ENCODE measurements at regions not wholly inside any gene's neighbourhood (a gene's known extent, or its start where the extent isn't known, plus 50 kb on each side); places are given as distances from the start of the nearest gene placed in this dataset.

GRCh38 chr20:53847139-53847836, 223.1 kb downstream of the BCAS1 start:
- H3K9me3 ChIP-seq (ENCODE audit: control insufficient read depth, low read depth, low read length) = no peaks in the 10 kb centered on the region
- H3K27me3 ChIP-seq (ENCODE audit: control insufficient read depth, insufficient read depth, low read length) = no peaks in the 10 kb centered on the region
- no peak overlapping the region for H3K4me3 ChIP-seq (ENCODE audit: low read length)
- peaks cover 3% of the 10 kb centered on the region for H3K4me1 ChIP-seq (ENCODE audit: control insufficient read depth, insufficient read depth, low read length)
- H3K36me3 ChIP-seq (ENCODE audit: control insufficient read depth, insufficient read depth, low read length) = no peaks in the 10 kb centered on the region
- 100% methylated on average over 3 of the region's 8 CpGs for WGBS (ENCODE audit: insufficient coverage, low lambda C conversion rate)
- DNase-seq = no peak
- H3K27ac ChIP-seq (ENCODE audit: low read length) = no peak overlapping the region

DNA sequence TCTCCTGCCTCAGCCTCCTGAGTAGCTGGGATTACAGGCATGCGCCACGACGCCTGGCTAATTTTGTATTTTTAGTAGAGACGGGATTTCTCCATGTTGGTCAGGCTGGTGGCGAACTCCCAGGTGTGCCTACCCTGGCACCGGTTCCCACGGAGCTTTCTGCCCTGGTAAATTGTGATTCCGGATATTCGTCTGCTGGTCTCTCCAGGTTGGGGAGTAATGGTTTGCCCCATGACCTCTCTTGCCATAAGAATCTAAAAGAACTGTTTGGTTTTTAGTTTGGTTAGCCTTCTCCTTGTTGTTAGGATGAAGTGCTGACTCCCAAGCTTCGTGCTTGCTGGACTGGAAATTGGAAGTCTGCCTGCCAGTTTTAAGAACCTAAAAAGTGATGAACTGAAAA, 223.8 kb downstream of the BCAS1 start:
- Histone ChIP-seq H3K27me3 (ENCODE audit: control insufficient read depth, insufficient read depth, low read length) (no peaks in the 10 kb centered on the region), H3K9me3 (ENCODE audit: control insufficient read depth, low read depth, low read length) (no peaks in the 10 kb centered on the region), H3K36me3 (ENCODE audit: control insufficient read depth, insufficient read depth, low read length) (no peaks in the 10 kb centered on the region), H3K27ac (ENCODE audit: low read length) (no peak overlapping the region), H3K4me1 (ENCODE audit: control insufficient read depth, insufficient read depth, low read length) (peaks cover 3% of the 10 kb centered on the region), H3K4me3 (ENCODE audit: low read length) (no peak overlapping the region)
- no CpG with 5 or more reads among the region's 10 CpGs for WGBS (ENCODE audit: insufficient coverage, low lambda C conversion rate)
- no peak for DNase-seq

- H3K27ac ChIP-seq (ENCODE audit: low read length) = no peak overlapping the region
- no peaks in the 10 kb centered on the region for H3K36me3 ChIP-seq (ENCODE audit: control insufficient read depth, insufficient read depth, low read length)
- no peaks in the 10 kb centered on the region for H3K27me3 ChIP-seq (ENCODE audit: control insufficient read depth, insufficient read depth, low read length)
- DNase-seq = no peak
- WGBS (ENCODE audit: insufficient coverage, low lambda C conversion rate) = no CpG with 5 or more reads among the region's 1 CpG
- no peaks in the 10 kb centered on the region for H3K9me3 ChIP-seq (ENCODE audit: control insufficient read depth, low read depth, low read length)
- H3K4me3 ChIP-seq (ENCODE audit: low read length) = no peak overlapping the region
- H3K4me1 ChIP-seq (ENCODE audit: control insufficient read depth, insufficient read depth, low read length) = peaks cover 3% of the 10 kb centered on the region
Observed at GRCh38 chr20:53845980-53846379, 224.4 kb downstream of the BCAS1 start.

DNA sequence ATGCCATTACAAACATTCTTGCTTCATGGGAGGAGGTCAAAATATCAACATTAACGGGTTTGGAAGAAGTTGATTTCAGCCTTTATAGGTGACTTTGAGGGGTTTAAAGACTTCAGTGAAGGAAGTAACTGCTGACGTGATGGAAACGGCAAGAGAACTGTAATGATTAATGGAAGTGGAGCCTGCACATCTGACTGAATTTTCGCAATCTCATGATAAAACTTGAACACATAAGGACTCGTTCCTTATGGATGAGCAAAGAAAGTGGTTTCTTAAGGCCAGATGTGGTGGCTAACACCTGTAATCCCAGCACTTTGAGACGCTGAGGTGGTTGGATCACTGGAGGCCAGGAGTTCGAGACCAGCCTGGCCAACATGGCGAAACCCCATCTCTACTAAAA, 226.1 kb downstream of the BCAS1 start:
- whole genome bisulfite sequencing (ENCODE audit: insufficient coverage, low lambda C conversion rate) = no CpG with 5 or more reads among the region's 8 CpGs
- no peaks in the 10 kb centered on the region for H3K9me3 ChIP-seq (ENCODE audit: control insufficient read depth, low read depth, low read length)
- H3K4me1 ChIP-seq (ENCODE audit: control insufficient read depth, insufficient read depth, low read length) = peaks cover 9% of the 10 kb centered on the region
- no peak overlapping the region for H3K4me3 ChIP-seq (ENCODE audit: low read length)
- H3K27ac ChIP-seq (ENCODE audit: low read length) = no peak overlapping the region
- H3K27me3 ChIP-seq (ENCODE audit: control insufficient read depth, insufficient read depth, low read length) = no peaks in the 10 kb centered on the region
- no peaks in the 10 kb centered on the region for H3K36me3 ChIP-seq (ENCODE audit: control insufficient read depth, insufficient read depth, low read length)
- DNase-seq = no peak

DNA sequence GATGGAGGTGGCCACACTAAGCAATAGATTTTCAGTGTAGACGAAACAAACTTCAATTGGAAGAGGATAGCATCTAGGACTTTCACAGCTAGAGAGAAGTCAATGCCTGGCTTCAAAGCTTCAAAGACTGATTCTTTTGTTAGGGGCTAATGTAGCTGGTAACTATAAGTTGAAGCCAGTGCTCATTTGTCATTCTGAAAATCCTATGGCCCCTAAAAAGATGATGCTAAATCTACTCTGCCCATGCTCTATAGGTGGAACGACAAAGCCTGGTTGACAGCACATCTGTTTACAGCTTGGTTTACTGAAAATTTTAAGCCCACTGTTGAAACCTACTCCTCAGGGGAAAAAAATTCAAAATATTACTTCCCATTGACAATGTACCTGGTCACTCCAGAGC, 226.7 kb downstream of the BCAS1 start:
- H3K27me3 ChIP-seq (ENCODE audit: control insufficient read depth, insufficient read depth, low read length) = no peaks in the 10 kb centered on the region
- peaks cover 13% of the 10 kb centered on the region for H3K4me1 ChIP-seq (ENCODE audit: control insufficient read depth, insufficient read depth, low read length)
- no peak for DNase-seq
- H3K9me3 ChIP-seq (ENCODE audit: control insufficient read depth, low read depth, low read length) = no peaks in the 10 kb centered on the region
- H3K36me3 ChIP-seq (ENCODE audit: control insufficient read depth, insufficient read depth, low read length) = no peaks in the 10 kb centered on the region
- no peak overlapping the region for H3K4me3 ChIP-seq (ENCODE audit: low read length)
- no peak overlapping the region for H3K27ac ChIP-seq (ENCODE audit: low read length)
- no CpG with 5 or more reads among the region's 2 CpGs for WGBS (ENCODE audit: insufficient coverage, low lambda C conversion rate)

DNA sequence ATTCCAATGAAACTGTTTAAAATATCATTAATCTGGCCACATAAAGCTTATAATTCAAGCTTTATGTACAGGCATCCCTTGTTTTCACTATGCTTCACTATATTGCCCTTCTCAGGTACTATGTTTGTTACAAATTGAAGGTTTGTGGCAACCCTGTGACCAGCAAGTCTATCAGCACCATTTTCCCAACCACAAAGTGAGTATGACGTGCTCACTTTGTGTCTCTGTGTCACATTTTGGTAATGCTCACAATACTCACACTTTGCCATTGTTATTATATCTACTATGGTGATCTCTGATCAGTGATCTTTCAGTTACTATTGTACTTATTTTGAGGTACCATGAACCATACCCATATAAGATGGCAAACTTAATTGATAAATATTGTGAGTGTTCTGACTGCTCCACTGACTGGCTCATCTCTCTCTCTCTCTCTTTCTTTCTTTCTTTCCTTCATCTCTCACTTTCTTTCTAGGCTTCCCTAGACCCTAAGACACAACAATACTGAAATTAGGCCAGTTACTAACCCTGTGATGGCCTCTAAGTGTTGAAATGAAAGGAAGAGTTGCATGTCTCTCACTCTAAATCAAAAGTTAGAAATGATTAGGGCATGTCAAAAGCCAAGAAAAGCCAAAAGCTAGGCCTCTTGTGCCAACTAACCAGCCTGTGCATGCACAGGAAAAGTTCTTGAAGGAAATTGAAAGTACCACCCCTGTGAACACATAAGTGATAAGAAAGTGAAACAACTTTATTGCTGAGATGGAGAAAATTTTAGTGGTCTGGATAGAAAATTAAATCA, 227.9 kb downstream of the BCAS1 start:
- Histone ChIP-seq H3K27ac (ENCODE audit: low read length) (no peak overlapping the region), H3K9me3 (ENCODE audit: control insufficient read depth, low read depth, low read length) (no peaks in the 10 kb centered on the region), H3K4me3 (ENCODE audit: low read length) (no peak overlapping the region), H3K4me1 (ENCODE audit: control insufficient read depth, insufficient read depth, low read length) (peaks cover 20% of the 10 kb centered on the region), H3K36me3 (ENCODE audit: control insufficient read depth, insufficient read depth, low read length) (no peaks in the 10 kb centered on the region), H3K27me3 (ENCODE audit: control insufficient read depth, insufficient read depth, low read length) (no peaks in the 10 kb centered on the region)
- no CpG with 5 or more reads among the region's 1 CpG for WGBS (ENCODE audit: insufficient coverage, low lambda C conversion rate)
- no peak for DNase-seq

DNA sequence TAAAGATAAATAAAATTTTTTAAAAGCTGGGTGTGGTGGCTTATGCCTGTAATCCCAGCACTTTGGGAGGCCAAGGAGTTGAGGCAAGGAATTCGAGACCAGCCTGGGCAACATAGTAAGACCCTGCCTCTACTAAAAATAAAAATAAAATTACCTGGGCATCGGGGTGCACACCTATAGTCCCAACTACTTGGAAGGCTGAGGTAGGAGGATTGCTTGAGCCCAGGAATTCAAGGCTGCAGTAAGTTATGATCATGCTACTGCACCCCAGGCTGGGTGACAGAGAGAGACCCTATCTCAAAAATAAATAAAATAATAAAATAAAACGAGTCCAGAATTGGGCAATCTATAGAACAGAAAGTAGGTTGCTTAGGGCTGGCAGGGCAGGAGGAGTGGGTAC, 228.7 kb downstream of the BCAS1 start:
- Histone ChIP-seq H3K4me3 (ENCODE audit: low read length) (no peak overlapping the region), H3K36me3 (ENCODE audit: control insufficient read depth, insufficient read depth, low read length) (no peaks in the 10 kb centered on the region), H3K9me3 (ENCODE audit: control insufficient read depth, low read depth, low read length) (no peaks in the 10 kb centered on the region), H3K27me3 (ENCODE audit: control insufficient read depth, insufficient read depth, low read length) (no peaks in the 10 kb centered on the region), H3K27ac (ENCODE audit: low read length) (no peak overlapping the region), H3K4me1 (ENCODE audit: control insufficient read depth, insufficient read depth, low read length) (peaks cover 24% of the 10 kb centered on the region)
- no CpG with 5 or more reads among the region's 3 CpGs for WGBS (ENCODE audit: insufficient coverage, low lambda C conversion rate)
- no peak for DNase-seq

DNA sequence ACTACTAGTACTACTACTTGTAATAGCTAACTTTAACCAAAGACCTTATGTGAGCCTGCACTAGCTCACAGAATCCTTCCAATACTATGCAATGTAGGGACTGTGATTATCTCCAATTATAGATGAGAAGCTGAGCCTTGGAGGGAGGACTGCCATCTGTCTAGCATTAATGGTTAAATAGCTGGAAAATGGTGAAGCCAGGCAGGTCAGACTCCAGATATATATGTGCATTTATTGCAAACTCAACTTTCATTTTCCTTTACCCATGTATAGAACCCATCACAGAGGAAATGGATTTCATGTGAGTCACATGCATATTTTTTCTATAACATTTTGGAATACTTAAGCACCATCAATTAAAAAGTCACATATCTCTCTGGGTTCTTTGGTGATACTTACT, 229.9 kb downstream of the BCAS1 start:
- peaks cover 26% of the 10 kb centered on the region for H3K4me1 ChIP-seq (ENCODE audit: control insufficient read depth, insufficient read depth, low read length)
- H3K27ac ChIP-seq (ENCODE audit: low read length) = no peak overlapping the region
- no peaks in the 10 kb centered on the region for H3K9me3 ChIP-seq (ENCODE audit: control insufficient read depth, low read depth, low read length)
- H3K27me3 ChIP-seq (ENCODE audit: control insufficient read depth, insufficient read depth, low read length) = no peaks in the 10 kb centered on the region
- no peak overlapping the region for H3K4me3 ChIP-seq (ENCODE audit: low read length)
- H3K36me3 ChIP-seq (ENCODE audit: control insufficient read depth, insufficient read depth, low read length) = no peaks in the 10 kb centered on the region
- DNase-seq = no peak

GRCh38 chr20:53839423-53840176, 230.8 kb downstream of the BCAS1 start:
- Histone ChIP-seq H3K27me3 (ENCODE audit: control insufficient read depth, insufficient read depth, low read length) (no peaks in the 10 kb centered on the region), H3K4me1 (ENCODE audit: control insufficient read depth, insufficient read depth, low read length) (peaks cover 26% of the 10 kb centered on the region), H3K9me3 (ENCODE audit: control insufficient read depth, low read depth, low read length) (no peaks in the 10 kb centered on the region), H3K27ac (ENCODE audit: low read length) (peak overlapping the region; percentile 13), H3K36me3 (ENCODE audit: control insufficient read depth, insufficient read depth, low read length) (no peaks in the 10 kb centered on the region), H3K4me3 (ENCODE audit: low read length) (no peak overlapping the region)
- peak in 1 of 2 donors; percentile 63 for DNase-seq
- 25% methylated on average over 2 of the region's 8 CpGs for WGBS (ENCODE audit: insufficient coverage, low lambda C conversion rate)

GRCh38 chr20:53838311-53838868, 232.0 kb downstream of the BCAS1 start:
- 60% methylated on average over 2 of the region's 14 CpGs for WGBS (ENCODE audit: insufficient coverage, low lambda C conversion rate)
- Histone ChIP-seq H3K27ac (ENCODE audit: low read length) (peak overlapping the region; percentile 81), H3K4me1 (ENCODE audit: control insufficient read depth, insufficient read depth, low read length) (peaks cover 26% of the 10 kb centered on the region)

More at GRCh38 chr20:53838311-53838868, 232.0 kb downstream of the BCAS1 start:
- no peaks in the 10 kb centered on the region for H3K9me3 ChIP-seq (ENCODE audit: control insufficient read depth, low read depth, low read length)
- no peaks in the 10 kb centered on the region for H3K36me3 ChIP-seq (ENCODE audit: control insufficient read depth, insufficient read depth, low read length)
- no peak overlapping the region for H3K4me3 ChIP-seq (ENCODE audit: low read length)
- H3K27me3 ChIP-seq (ENCODE audit: control insufficient read depth, insufficient read depth, low read length) = no peaks in the 10 kb centered on the region
- peak; percentile 88 to 94 for DNase-seq
